ENCODE measurements at regions not wholly inside any gene's neighbourhood (a gene's known extent, or its start where the extent isn't known, plus 50 kb on each side); places are given as distances from the start of the nearest gene placed in this dataset.

DNA sequence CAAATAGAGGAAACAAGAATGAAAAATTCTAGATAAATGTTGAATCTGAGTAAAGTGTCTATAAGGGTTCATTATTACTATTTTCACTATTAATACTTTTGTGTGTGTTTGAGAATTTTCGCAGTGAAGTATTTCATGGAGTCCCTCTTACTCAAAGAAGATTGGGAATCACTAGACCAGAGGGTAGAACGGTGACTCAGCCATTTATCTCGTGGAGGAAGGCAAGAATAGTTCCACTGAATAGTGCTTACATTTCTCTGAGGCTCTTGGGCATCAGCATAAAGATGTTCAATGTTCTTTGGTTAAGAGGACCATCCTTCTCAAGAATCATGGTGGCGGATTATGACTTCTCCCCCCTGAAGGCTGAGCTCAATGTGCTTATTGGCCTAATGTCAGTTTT is 376.7 kb upstream of the ARID1B start:
- DNase-seq: no peak

GRCh38 chr6:156398966-156399365 is 378.2 kb upstream of the ARID1B start:
- no peak for DNase-seq

DNA sequence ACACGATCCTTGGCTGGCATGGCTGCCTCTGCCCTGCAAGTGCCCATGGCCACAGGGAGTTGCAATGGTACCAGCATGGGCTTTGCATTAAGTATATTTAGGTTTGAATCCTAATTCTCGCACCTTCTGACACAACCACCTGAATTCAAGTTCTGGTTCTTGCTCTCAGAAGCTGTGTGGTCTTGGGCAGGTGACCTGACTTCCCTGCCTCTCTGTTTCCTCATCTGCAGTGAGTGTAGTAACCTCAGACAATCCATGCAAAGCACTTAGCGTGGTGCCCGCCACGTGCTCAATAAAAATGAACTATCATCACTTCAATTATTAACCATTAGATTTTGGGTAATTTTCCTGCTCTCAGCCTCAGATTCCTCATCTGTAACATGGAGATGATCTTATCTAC is 378.8 kb upstream of the ARID1B start:
- no peak for DNase-seq

- no peak for DNase-seq
Observed at GRCh38 chr6:156396791-156397418, 380.3 kb upstream of the ARID1B start.

- DNase-seq: peak; percentile 53
Observed at GRCh38 chr6:156396068-156396771, 381.0 kb upstream of the ARID1B start.

DNA sequence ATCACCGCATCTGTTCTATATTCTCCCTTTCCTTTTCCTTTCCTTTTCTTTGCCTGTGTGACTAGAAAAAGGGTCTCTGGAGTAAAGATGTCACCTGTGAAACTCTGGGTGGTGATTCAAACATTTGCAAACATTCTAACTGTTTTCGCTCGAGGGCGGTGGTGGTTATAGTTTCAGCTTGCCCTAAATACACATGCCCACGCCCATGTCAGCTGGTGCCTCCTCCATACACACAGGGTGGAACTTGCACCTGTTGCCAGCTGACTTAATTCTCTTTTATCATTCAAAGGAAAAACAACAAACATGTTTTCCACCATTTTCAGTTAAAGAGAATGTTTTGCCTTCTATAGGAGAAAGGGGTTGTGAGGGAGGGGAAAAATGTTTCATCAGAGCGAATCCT is 381.9 kb upstream of the ARID1B start:
- DNase-seq: peak; percentile 52

DNA sequence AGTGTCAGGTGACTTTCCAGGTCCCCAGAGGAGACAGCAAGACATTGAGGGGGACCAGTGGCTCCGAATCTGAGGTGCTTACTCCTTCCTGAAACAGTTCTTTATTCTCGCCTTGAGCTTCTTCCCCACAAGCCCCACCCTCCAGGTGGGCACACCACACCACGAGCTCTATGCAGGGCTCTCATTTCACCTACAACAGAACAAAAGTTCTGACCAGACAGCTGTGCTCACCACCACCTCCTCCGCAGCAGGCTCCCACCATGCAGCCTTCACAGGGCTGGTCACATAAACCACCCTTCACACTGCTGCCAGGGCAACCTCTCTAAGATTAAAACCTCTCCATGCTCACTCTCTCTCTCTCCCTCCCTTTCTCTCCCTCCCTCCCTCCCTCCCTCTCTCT is 384.5 kb upstream of the ARID1B start:
- no peak for DNase-seq

- no peak for DNase-seq
Observed at GRCh38 chr6:156391977-156392376, 385.2 kb upstream of the ARID1B start.

DNA sequence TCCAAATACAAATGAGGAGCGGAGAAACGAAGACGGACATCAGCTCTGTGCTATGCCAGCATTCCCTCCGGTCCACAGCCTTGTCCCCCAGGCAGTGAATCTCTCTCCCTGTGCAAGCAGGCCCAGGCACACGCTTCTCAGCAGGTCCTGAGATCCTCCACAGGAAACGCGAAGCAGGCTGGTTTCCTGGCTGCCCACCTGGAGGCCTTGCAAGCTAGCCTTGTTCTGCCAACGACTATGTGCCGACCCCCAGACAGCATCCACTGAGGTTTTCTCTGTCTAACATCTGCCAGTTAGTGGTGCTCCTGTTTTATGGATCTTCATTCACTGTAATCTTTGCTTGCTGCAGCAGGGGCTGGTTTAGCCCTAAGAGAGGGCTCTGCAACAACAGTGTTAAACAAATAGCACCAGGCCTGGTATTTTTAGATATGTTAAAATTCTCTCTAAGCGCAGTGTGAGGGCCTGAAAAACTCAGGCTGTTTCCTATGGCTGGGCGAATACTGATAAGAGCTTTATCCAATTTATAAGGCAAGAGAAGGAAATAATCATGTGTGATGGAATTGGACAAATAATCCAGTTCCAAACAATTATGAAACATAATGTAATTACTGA is 386.0 kb upstream of the ARID1B start:
- no peak for DNase-seq

DNA sequence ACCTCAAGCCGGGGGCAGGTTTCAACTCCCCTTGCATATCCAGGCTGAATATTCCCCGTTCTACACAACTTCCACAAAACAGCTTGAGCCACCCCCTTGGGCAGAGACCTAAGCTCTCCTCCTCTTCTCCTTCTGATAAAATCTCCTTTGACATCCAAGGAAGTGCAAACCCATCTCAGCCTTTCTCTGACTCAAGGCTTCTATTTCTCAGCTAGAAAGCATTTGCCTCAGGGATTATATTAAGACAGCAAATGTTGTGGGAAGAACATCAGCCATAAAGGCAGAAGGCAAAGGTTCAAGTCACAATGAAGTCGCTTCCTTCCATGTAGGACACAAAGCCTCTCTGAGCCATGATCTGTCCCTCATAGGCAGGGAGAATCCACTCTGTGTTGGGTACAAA is 386.6 kb upstream of the ARID1B start:
- no peak for DNase-seq

- DNase-seq: no peak
Observed at GRCh38 chr6:156389296-156389695, 387.9 kb upstream of the ARID1B start.

GRCh38 chr6:156387472-156387871 is 389.7 kb upstream of the ARID1B start:
- DNase-seq: no peak

GRCh38 chr6:156383059-156383458 is 394.1 kb upstream of the ARID1B start:
- no peak for DNase-seq

DNA sequence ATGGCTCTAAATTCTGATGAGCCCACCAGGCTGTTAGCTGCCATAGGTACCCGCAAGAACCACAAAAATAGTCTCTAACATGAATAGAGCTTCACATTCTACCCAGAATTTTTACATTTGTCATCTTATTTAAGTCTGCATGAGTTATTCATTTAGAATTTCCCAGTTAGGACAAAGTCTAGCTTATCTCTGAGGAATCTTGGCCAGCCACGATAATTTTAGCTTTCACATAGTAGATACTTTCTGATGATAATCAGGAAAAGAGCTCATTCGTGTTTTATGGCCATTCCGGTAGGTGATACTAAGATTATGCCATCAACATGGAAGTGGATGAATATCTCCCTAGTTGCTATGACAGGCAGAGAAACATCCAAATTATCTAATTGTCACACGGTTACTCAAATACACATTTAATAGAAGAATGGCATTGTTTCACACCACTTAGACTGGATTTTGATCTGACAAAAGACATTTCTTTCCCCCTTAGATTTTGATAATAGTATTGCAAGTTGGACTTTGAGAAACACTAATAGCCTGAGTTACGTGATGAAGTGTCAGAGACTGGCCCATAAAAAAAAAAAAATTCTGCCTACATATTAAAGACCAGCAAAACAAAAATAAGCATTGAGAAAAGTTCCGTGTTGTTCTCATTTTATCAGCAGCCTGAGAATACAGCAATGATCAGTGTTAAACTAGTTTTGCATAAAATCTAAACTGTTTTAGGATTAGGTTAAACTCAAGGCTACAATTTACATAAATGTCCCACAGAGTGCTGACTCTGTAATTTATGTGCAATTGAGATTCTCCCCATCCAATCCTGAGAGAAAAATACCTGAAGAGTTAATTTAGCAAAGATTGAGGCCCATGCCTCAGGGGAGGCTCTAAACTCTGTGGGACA is 397.5 kb upstream of the ARID1B start:
- no peak for DNase-seq

GRCh38 chr6:156378853-156379252 is 398.3 kb upstream of the ARID1B start:
- DNase-seq: peak; percentile 36

DNA sequence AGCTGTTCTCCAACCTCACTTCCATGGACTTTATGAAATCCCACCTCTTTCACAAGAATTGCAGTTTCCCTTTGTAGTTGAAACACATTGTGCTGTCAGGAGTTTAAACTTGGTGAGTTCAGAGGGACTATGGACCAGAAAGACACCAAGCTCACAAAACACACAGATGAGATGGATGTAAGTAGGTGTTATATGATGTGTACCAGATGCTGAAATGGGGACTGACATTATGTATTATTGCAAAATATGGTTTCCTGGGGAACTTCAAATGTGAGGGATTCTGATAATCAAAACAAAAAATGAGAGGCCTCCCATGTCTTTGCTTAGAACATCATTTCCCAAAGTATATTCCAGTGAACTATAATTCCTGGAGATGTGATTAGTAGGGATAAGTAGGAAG is 401.1 kb upstream of the ARID1B start:
- DNase-seq: no peak

DNA sequence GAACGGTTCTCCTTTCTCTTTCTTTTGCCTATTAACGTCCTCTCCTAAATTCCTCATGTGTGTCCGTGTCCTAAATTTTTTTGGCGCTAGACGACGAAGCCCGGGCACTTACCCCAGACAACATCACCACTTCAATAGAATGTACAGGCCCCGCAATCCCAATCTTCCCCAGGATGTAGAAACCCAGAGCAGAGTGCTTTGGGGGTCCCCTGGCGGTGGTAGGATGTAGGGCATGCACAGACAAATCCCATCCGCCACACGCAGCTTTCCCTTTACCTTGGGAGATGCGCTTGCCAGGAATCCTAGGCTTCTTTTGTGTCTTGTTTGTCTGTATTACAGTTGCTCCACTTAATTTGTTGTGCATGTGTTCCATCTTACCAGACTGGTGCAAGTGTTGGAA is 417.3 kb upstream of the ARID1B start:
- DNase-seq: no peak

DNA sequence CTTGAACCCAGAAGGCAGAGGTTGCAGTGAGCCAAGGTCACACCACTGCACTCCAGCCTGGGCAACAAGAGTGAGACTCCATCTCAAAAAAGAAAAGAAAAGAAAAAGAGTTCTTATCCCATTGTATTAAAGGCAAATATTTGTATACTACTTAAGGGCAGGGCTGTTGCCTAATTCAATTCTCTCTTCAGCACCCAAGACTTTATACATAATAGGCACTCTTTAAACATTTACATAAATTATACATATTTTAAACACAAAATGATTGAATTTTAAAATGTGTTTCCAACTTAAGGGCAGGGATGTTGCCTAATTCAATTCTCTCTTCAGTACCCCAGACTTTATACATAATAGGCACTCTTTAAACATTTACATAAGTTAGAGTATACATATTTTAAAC is 424.3 kb upstream of the ARID1B start:
- DNase-seq: no peak

- DNase-seq: no peak
Observed at GRCh38 chr6:156351346-156351966, 425.7 kb upstream of the ARID1B start.

- no peak for DNase-seq
Observed at GRCh38 chr6:156350337-156350736, 426.8 kb upstream of the ARID1B start.

DNA sequence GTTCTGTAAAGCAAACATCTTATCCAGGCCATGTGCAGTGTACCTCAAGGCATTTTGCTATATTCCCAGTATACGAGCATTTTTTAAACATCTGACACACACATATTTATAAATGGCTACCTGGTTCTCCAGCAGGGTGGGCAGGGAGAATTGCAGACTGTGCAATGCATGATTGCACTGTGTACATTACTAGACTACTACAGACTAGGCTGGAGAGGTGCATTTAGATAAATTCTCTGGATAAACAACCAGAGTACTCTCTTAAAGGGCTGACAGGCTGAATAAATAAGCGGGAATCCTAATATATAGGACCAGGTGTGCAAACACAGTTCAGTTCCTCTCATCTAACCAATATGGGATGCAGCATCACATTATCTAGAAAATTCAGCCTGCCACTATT is 428.3 kb upstream of the ARID1B start:
- no peak for DNase-seq

DNA sequence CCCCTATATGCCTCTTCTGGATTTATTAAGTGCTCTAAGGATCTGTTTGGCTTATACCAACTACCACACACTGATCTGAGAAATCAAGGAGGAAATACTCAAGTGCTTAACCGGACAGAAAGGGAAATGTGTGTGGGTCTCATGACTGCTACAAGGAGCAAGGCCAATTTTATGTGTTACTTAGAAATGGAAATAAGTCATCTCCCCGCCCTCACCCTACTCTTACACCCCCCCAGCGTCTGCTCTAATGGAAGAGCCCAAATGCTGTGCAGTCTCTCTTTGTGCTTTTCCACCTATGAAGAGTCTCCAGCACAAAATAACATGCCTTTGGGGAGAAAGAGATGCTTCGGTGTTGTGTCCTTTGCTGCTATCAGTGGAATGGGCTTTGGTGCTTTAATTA is 428.8 kb upstream of the ARID1B start:
- DNase-seq: no peak

GRCh38 chr6:156347656-156348055 is 429.5 kb upstream of the ARID1B start:
- DNase-seq: no peak
